ENCODE measurements at regions not wholly inside any gene's neighbourhood (a gene's known extent, or its start where the extent isn't known, plus 50 kb on each side); places are given as distances from the start of the nearest gene placed in this dataset.

GRCh38 chr4:111618908-111619307, 526.3 kb upstream of the FAM241A start:
- no peaks in the 10 kb centered on the region for H3K9me3 ChIP-seq (ENCODE audit: insufficient read depth, low read length)

DNA sequence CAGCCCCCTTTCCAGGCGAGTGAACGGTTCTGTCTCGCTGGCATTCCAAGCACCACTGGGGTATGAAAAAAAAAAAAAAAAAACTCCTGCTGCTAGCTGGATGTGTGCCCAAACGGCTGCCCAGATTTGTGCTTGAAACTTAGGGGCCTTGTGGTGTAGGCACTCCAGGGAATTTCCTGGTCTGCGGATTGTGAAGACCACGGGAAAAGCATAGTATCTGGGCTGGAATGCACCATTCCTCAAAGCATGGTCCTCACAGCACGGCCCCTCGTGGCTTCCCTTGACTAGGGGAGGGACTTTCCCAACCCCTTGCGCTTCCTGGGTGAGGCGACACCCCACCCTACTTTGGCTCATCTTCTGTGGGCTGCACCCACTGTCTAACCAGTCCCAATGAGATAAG, 516.8 kb upstream of the FAM241A start:
- no peak for DNase-seq (ENCODE audit: low read depth, low spot score)
- Histone ChIP-seq H3K27me3 (ENCODE audit: insufficient read depth, insufficient read length) (no peaks in the 10 kb centered on the region), H3K9me3 (ENCODE audit: insufficient read depth, low read length) (no peaks in the 10 kb centered on the region; the same call in 1 of the 2 replicates), H3K4me1 (ENCODE audit: insufficient read depth, insufficient read length) (no peaks in the 10 kb centered on the region), H3K9ac (ENCODE audit: insufficient read length, low read depth) (no peak overlapping the region), H3K36me3 (ENCODE audit: insufficient read depth, insufficient read length, low read length) (no peaks in the 10 kb centered on the region), H3K4me3 (ENCODE audit: insufficient read length, low read depth) (no peak overlapping the region)
- TF ChIP-seq SUZ12 (IDR thresholded peaks at IDR 0.05; ENCODE audit: extremely low read depth, insufficient read depth, insufficient read length): no peak

More at GRCh38 chr4:111618908-111619307, 526.3 kb upstream of the FAM241A start:
- H3K4me3 ChIP-seq (ENCODE audit: insufficient read length, low read depth): no peak overlapping the region
- H3K9ac ChIP-seq (ENCODE audit: insufficient read length, low read depth): no peak overlapping the region
- no peak for TF ChIP-seq YY1 (IDR thresholded peaks at IDR 0.05; ENCODE audit: insufficient read depth, insufficient read length)
- no peak for TF ChIP-seq ZNF274 (IDR thresholded peaks at IDR 0.05; ENCODE audit: low read depth, low read length)
- TF ChIP-seq SUZ12 (IDR thresholded peaks at IDR 0.05; ENCODE audit: extremely low read depth, insufficient read depth, insufficient read length): no peak
- H3K36me3 ChIP-seq (ENCODE audit: insufficient read depth, insufficient read length, low read length): no peaks in the 10 kb centered on the region
- no peaks in the 10 kb centered on the region for H3K27me3 ChIP-seq (ENCODE audit: insufficient read depth, insufficient read length)
- H3K4me1 ChIP-seq (ENCODE audit: insufficient read depth, insufficient read length): no peaks in the 10 kb centered on the region
- DNase-seq (ENCODE audit: low read depth, low spot score): no peak

DNA sequence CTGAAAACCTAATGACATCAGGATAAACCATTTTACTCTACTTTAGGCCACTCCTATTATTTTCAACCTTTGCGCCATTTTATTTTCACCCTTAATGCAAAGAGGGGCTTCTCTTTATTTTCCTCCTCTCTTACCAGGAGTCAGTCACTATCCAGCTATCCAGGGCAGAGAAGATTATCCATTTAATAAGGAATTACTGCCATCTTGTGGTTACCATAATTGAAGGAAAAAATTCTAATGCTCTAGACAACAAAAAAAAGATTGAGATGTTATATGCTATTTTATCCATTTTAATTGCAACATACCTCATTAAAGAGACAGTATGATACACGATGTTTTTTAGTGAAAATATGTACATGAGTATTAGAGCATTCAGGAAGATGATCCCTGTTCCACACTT, 514.5 kb upstream of the FAM241A start:
- Histone ChIP-seq H3K4me1 (ENCODE audit: insufficient read depth, insufficient read length) (no peaks in the 10 kb centered on the region), H3K4me3 (ENCODE audit: insufficient read length, low read depth) (no peak overlapping the region), H3K9ac (ENCODE audit: insufficient read length, low read depth) (no peak overlapping the region), H3K27me3 (ENCODE audit: insufficient read depth, insufficient read length) (no peaks in the 10 kb centered on the region), H3K36me3 (ENCODE audit: insufficient read depth, insufficient read length, low read length) (no peaks in the 10 kb centered on the region), H3K9me3 (ENCODE audit: insufficient read depth, low read length) (no peaks in the 10 kb centered on the region; the same call in 1 of the 2 replicates)
- TF ChIP-seq ZNF274 (IDR thresholded peaks at IDR 0.05; ENCODE audit: low read depth, low read length): no peak
- no peak for TF ChIP-seq SUZ12 (IDR thresholded peaks at IDR 0.05; ENCODE audit: extremely low read depth, insufficient read depth, insufficient read length)
- TF ChIP-seq YY1 (IDR thresholded peaks at IDR 0.05; ENCODE audit: insufficient read depth, insufficient read length): no peak
- DNase-seq (ENCODE audit: low read depth, low spot score): no peak

DNA sequence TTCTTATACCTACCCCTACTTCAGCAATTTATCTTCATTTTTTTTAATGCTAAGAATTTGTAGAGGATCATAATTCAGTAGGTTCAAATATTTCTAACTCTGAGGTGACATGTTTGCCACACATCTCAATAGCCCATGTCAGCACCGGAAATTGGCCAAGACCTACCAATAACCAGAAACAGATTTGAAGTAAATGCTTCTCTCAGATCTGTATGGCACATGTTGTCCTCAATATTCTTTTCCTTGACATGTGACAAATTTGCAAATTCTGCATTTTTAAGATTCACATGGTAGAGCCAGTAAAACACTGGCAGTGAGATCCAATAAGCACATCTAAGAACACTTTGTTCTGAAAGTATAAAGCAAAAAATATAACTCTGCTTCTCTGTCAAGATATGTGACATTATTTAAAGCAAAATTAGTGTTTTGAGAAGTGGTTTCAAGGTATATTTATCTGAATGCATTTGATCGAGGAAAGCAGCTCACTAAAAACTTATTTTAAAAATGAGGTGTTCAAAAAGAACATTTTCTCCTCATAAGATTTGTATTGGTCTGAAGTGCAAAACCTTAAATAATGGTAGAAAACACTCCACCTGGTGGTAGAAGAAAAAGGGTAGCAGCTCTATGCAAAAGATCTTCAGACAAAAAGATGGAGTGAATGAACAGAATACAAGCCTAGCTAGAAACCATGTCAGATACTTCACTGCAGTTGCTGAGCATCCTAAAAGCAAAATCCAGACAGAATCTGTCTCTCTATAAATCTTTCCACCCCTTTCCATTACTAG, 513.8 kb upstream of the FAM241A start:
- Histone ChIP-seq H3K27me3 (ENCODE audit: insufficient read depth, insufficient read length) (no peaks in the 10 kb centered on the region), H3K9me3 (ENCODE audit: insufficient read depth, low read length) (no peaks in the 10 kb centered on the region; the same call in 1 of the 2 replicates), H3K9ac (ENCODE audit: insufficient read length, low read depth) (no peak overlapping the region), H3K36me3 (ENCODE audit: insufficient read depth, insufficient read length, low read length) (no peaks in the 10 kb centered on the region), H3K4me3 (ENCODE audit: insufficient read length, low read depth) (no peak overlapping the region), H3K4me1 (ENCODE audit: insufficient read depth, insufficient read length) (no peaks in the 10 kb centered on the region)
- DNase-seq (ENCODE audit: low read depth, low spot score): no peak
- TF ChIP-seq SUZ12 (IDR thresholded peaks at IDR 0.05; ENCODE audit: extremely low read depth, insufficient read depth, insufficient read length) (no peak), YY1 (IDR thresholded peaks at IDR 0.05; ENCODE audit: insufficient read depth, insufficient read length) (no peak), ZNF274 (IDR thresholded peaks at IDR 0.05; ENCODE audit: low read depth, low read length) (no peak)

GRCh38 chr4:111632641-111633151, 512.6 kb upstream of the FAM241A start:
- no peak for DNase-seq (ENCODE audit: low read depth, low spot score)

DNA sequence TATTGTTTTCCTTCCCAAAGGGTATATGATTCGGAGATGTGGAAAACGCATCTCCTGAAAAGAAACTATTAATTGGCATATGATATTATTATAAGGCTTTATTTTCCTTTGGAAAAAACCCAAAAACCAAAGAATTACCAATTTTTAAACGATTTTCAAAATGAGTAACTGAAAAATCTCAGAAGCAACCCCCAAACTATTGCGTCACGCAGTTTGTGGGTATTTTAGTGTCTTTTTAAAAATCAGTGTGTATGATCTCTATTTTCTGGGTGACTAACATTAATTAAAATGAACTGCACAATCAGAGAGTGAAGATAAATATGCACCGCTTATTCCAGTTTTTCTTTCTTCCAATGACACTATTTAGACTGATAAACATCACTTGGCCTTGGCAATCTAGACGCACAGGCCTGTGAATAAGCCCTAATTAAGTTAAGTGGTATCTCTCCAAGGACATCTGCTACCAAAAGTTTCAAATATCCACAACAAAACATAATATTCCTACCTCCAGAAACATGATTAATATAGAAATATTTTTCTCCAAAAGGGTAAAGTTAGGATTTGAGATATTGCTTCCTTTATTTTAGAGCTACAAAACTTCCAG, 511.5 kb upstream of the FAM241A start:
- no peak for DNase-seq (ENCODE audit: low read depth, low spot score)
- no peak for TF ChIP-seq SUZ12 (IDR thresholded peaks at IDR 0.05; ENCODE audit: extremely low read depth, insufficient read depth, insufficient read length)
- TF ChIP-seq ZNF274 (IDR thresholded peaks at IDR 0.05; ENCODE audit: low read depth, low read length): no peak
- TF ChIP-seq YY1 (IDR thresholded peaks at IDR 0.05; ENCODE audit: insufficient read depth, insufficient read length): no peak
- no peak overlapping the region for H3K4me3 ChIP-seq (ENCODE audit: insufficient read length, low read depth)
- no peaks in the 10 kb centered on the region for H3K9me3 ChIP-seq (ENCODE audit: insufficient read depth, low read length)
- H3K4me1 ChIP-seq (ENCODE audit: insufficient read depth, insufficient read length): no peaks in the 10 kb centered on the region
- H3K9ac ChIP-seq (ENCODE audit: insufficient read length, low read depth): no peak overlapping the region
- no peaks in the 10 kb centered on the region for H3K27me3 ChIP-seq (ENCODE audit: insufficient read depth, insufficient read length)
- H3K36me3 ChIP-seq (ENCODE audit: insufficient read depth, insufficient read length, low read length): no peaks in the 10 kb centered on the region

More at GRCh38 chr4:111632641-111633151, 512.6 kb upstream of the FAM241A start:
- Histone ChIP-seq H3K4me1 (ENCODE audit: insufficient read depth, insufficient read length) (no peaks in the 10 kb centered on the region), H3K9ac (ENCODE audit: insufficient read length, low read depth) (no peak overlapping the region), H3K9me3 (ENCODE audit: insufficient read depth, low read length) (no peaks in the 10 kb centered on the region; the same call in 1 of the 2 replicates), H3K36me3 (ENCODE audit: insufficient read depth, insufficient read length, low read length) (no peaks in the 10 kb centered on the region), H3K27me3 (ENCODE audit: insufficient read depth, insufficient read length) (no peaks in the 10 kb centered on the region), H3K4me3 (ENCODE audit: insufficient read length, low read depth) (no peak overlapping the region)
- TF ChIP-seq SUZ12 (IDR thresholded peaks at IDR 0.05; ENCODE audit: extremely low read depth, insufficient read depth, insufficient read length) (no peak), YY1 (IDR thresholded peaks at IDR 0.05; ENCODE audit: insufficient read depth, insufficient read length) (no peak), ZNF274 (IDR thresholded peaks at IDR 0.05; ENCODE audit: low read depth, low read length) (no peak)

GRCh38 chr4:111635646-111636045, 509.6 kb upstream of the FAM241A start:
- Histone ChIP-seq H3K4me1 (ENCODE audit: insufficient read depth, insufficient read length) (no peaks in the 10 kb centered on the region), H3K36me3 (ENCODE audit: insufficient read depth, insufficient read length, low read length) (no peaks in the 10 kb centered on the region), H3K9me3 (ENCODE audit: insufficient read depth, low read length) (no peaks in the 10 kb centered on the region), H3K4me3 (ENCODE audit: insufficient read length, low read depth) (no peak overlapping the region), H3K27me3 (ENCODE audit: insufficient read depth, insufficient read length) (no peaks in the 10 kb centered on the region), H3K9ac (ENCODE audit: insufficient read length, low read depth) (no peak overlapping the region)
- no peak for DNase-seq (ENCODE audit: low read depth, low spot score)
- TF ChIP-seq ZNF274 (IDR thresholded peaks at IDR 0.05; ENCODE audit: low read depth, low read length) (no peak), SUZ12 (IDR thresholded peaks at IDR 0.05; ENCODE audit: extremely low read depth, insufficient read depth, insufficient read length) (no peak), YY1 (IDR thresholded peaks at IDR 0.05; ENCODE audit: insufficient read depth, insufficient read length) (no peak)

Data from NT2/D1 (cell line).